ENCODE measurements at regions not wholly inside any gene's neighbourhood (a gene's known extent, or its start where the extent isn't known, plus 50 kb on each side); places are given as distances from the start of the nearest gene placed in this dataset.

DNA sequence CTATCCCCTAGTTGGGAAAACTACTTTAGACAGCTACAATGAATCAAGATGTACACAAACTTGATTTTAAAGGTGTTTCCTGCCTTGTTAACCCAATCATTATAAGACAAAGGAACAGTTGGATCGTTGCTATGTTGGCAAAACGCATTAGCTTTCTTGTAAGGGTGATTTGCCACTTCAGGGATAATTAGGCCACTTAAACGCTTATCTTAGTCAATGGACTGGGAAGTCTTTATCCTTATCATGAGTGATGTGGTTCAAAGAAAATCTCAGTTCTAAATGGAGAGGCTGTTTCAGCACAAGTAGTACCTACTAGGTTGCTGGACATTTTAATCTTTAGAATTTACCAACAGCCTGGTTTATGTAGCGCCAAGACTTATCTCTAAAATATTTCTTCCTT, 406.1 kb upstream of the MEX3C start:
- in situ Hi-C loops (cut with HindIII; ENCODE audit: low pct_ligation_motif_present, low pct_unique_long_range_greater_than_20kb, low sequenced_read_pairs) = no loop called here
- DNase-seq = no peak

DNA sequence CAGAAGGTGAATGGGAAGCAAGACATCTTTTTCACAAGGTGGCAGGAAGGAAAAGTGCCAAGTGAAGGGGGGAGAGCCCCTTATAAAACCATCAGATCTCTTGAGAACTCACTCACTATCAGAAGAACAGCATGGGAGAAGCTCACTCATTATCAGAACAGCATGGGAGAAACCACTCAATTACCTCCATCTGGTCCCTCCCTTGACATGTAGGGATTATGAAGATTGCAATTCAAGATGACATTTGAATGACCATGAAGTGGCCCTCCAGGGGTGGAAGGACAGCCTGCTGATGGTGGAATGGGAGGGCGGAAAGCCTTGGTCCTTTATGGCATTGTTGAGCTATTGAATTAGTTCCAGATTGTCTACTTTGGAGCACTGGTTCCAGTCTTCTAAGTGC, 413.0 kb upstream of the MEX3C start:
- in situ Hi-C loops (cut with HindIII; ENCODE audit: low pct_ligation_motif_present, low pct_unique_long_range_greater_than_20kb, low sequenced_read_pairs) = no loop called here
- no peak for DNase-seq

DNA sequence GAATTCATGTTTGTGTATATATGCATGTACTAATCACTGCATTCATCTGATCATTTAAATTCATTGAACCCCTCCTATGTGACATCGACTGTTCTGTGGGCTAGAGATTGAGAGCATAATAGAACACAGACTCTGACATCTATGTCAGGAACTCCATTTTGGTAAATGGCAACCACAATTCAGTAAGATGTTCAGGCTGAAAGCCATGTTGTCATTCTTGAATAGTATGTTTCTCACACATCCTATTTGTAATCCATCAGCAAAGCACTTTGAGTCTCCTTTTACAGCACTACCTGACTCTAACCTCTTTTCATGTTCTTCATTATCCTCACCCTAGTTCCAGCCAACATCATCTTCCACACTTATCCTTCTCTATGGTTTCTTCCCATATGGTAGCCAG, 413.8 kb upstream of the MEX3C start:
- no peak for DNase-seq
- in situ Hi-C loops (cut with HindIII; ENCODE audit: low pct_ligation_motif_present, low pct_unique_long_range_greater_than_20kb, low sequenced_read_pairs) = no loop called here

GRCh38 chr18:51614033-51614432, 416.6 kb upstream of the MEX3C start:
- in situ Hi-C loops (cut with HindIII; ENCODE audit: low pct_ligation_motif_present, low pct_unique_long_range_greater_than_20kb, low sequenced_read_pairs) = no loop called here

DNA sequence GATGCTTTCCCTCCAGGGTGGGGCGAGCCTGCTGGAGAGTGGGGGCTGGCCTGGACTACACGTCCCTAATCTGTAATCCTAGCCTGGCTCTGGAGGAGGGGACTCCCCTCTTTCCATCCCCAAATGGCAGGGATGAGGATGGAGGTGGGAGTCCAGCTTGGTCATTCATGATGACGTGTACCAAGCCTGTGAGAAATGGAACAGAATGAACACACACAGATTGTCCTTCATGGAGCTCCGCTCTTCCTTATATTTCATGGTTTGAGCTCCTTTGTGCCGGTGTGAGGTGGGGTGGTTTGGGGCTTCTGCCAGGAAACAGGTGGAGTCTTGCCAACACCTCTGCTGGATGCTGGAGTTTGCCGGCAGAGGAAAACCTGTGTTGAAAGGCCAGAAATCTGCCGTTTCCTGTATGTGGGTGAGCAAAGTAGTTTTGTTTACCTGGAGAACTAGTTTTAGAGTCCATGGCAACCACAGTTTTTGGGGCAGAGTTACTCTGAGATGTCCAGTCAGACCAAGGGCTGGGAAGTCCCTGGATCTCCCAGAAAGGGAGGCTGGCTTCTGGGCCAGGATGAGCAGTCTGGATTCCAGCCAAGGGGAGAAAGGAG, 417.6 kb upstream of the MEX3C start:
- in situ Hi-C loops (cut with HindIII; ENCODE audit: low pct_ligation_motif_present, low pct_unique_long_range_greater_than_20kb, low sequenced_read_pairs) = no loop called here
- no peak for DNase-seq

More at GRCh38 chr18:51614033-51614432, 416.6 kb upstream of the MEX3C start:
- no peak for DNase-seq

DNA sequence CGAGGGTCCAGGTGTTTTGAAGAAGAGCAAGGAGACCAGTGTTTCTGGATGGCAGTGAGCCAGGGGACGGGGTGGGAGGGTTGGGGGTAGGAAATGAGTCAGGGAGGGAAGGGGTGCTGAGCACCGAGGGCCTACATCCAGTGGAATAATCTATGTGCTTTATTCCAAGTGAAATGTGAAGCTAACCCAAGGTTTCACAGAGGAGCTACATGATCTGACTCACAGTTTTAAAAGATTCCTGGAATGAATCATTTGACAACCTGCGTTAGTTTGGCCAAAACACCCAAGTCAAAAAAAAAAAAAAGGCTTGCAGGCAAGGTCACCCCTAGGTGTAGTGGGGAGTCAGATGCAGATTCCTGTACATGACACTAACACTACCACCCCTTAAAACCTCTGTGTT, 419.7 kb upstream of the MEX3C start:
- in situ Hi-C loops (cut with HindIII; ENCODE audit: low pct_ligation_motif_present, low pct_unique_long_range_greater_than_20kb, low sequenced_read_pairs) = no loop called here
- no peak for DNase-seq

- in situ Hi-C loops (cut with HindIII; ENCODE audit: low pct_ligation_motif_present, low pct_unique_long_range_greater_than_20kb, low sequenced_read_pairs) = no loop called here
Measured at GRCh38 chr18:51617572-51618260, 420.2 kb upstream of the MEX3C start.

DNA sequence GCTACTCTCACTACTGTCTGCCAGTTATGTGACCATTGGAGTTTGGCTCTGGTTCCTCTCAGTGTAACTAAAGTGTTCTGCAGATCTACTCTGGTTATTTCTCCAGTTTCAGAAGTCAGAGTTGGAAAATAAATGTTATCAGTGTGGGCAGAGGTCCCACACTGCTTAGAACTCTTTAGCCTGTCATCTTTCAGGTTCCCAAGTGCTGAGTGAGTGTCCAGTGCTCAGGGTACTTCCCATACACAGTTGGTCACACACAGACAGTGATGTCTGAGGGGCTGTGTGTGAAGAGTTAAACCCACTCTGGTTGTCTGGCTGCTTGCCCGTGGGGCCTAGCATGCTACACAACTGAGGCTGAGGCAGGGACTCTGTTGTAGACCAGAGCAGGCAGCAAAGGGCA, 421.8 kb upstream of the MEX3C start:
- in situ Hi-C loops (cut with HindIII; ENCODE audit: low pct_ligation_motif_present, low pct_unique_long_range_greater_than_20kb, low sequenced_read_pairs) = no loop called here
- no peak for DNase-seq

More at GRCh38 chr18:51617572-51618260, 420.2 kb upstream of the MEX3C start:
- DNase-seq = no peak

DNA sequence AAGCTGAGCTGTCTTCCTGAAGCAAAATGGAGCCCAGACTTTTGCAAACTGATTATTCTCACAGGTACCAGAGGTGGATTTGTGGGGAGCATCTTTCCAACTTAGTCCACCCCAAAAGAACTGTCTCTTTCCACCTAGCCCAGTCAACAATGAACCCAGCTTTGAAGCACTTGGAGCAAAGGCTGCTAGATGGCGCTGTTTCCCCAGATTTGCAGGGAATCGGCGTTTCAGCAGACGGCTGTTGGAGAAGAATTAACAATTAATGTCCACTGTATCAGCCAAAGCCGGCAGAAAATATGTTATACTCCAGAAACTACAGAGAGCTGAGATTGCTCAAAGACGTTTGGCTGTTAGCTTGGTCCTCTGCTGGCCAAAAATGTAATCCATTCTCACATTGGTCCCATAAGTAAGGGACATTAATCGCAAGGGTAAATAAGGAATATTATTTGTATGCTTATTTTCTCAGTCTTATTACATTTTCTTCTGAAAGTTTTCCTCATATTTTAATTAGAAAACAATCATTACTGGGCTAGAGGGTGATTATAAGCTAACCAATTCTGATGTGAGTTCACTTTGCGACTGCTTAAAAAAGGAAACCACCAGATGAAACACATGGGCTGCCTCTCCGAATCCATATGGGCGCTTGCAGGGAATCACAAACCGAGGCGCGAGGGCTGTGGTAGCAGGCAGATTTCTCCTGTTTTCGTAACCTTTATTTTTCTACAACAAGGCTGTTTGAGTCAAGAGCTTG, 423.8 kb upstream of the MEX3C start:
- peak; percentile 37 for DNase-seq
- in situ Hi-C loops (cut with HindIII; ENCODE audit: low pct_ligation_motif_present, low pct_unique_long_range_greater_than_20kb, low sequenced_read_pairs) = no loop called here

DNA sequence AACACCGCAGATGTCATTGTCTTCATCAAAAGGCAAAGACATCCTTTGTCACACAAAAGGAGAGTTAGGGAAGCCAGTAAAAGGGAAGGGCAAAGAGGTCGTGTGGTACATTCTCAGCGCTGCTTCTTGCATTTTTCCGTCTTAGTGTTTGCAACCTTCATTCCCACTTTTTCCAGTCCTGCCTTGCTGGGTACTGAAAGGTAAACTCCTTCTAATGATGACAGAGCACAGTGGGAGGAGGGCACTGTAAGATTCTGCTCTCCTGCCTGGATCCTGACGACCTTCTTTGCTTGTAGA, 424.3 kb upstream of the MEX3C start:
- DNase-seq = no peak
- in situ Hi-C loops (cut with HindIII; ENCODE audit: low pct_ligation_motif_present, low pct_unique_long_range_greater_than_20kb, low sequenced_read_pairs) = no loop called here

DNA sequence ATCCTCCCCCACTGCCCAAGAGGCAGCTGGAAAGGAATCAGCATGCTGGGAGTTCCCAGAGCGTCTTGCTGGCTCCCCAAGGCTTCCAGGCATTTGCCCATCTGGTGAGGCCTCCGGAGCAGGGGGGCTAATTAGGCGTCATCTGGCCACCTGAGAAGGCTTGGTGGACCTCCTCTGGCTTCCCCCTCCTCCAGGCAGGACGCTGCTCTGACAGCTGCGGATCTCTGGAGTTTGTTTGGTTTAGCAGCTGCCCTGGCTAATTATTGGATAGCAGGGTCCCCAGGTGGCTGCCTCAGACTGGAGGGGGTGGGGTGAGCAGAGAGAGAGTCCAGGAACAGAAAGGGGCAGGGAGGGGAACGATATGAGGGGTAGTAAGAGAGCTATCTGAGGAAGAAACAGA, 425.2 kb upstream of the MEX3C start:
- in situ Hi-C loops (cut with HindIII; ENCODE audit: low pct_ligation_motif_present, low pct_unique_long_range_greater_than_20kb, low sequenced_read_pairs) = no loop called here
- no peak for DNase-seq

DNA sequence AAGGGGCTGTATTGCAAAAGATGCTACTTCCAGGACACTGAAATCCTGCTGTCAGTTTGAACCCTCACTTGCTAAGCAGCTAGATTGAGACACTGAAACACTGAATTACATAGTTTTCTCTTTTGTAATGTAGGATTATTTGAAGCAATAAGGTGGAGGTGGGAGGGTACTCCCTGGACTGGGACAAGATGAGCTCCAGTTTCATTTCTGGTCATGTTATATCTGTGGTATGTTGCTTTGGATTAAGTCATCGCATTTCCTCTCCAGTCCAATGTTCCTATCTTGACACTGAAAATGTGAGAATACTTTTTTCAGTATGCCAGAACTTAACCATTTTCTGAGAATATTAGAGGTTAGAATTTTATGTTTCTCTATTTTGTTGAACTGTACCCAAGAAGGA, 426.2 kb upstream of the MEX3C start:
- in situ Hi-C loops (cut with HindIII; ENCODE audit: low pct_ligation_motif_present, low pct_unique_long_range_greater_than_20kb, low sequenced_read_pairs) = no loop called here
- DNase-seq = no peak

GRCh38 chr18:51630706-51631105, 433.2 kb upstream of the MEX3C start:
- in situ Hi-C loops (cut with HindIII; ENCODE audit: low pct_ligation_motif_present, low pct_unique_long_range_greater_than_20kb, low sequenced_read_pairs) = no loop called here
- no peak for DNase-seq

DNA sequence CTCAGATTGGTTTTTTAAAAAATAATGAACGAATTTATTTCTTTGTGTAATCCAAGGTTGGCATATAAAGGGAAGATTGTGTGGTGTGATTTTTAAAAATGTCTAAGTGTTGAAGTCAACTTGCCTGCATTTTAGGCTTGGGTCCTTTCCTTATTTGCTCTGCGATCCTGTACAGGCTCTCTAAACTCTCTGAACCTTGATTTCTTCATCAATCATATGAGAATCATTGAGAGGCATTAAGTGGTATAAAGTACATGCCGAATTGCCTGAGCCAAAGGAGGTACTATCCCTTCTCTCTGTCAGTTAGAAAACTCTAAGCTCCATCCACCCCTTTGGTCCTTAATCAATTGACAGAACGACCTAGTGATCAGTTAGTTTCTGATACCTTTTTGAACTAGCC, 440.4 kb upstream of the MEX3C start:
- DNase-seq = no peak
- in situ Hi-C loops (cut with HindIII; ENCODE audit: low pct_ligation_motif_present, low pct_unique_long_range_greater_than_20kb, low sequenced_read_pairs) = no loop called here

- DNase-seq = no peak
- in situ Hi-C loops (cut with HindIII; ENCODE audit: low pct_ligation_motif_present, low pct_unique_long_range_greater_than_20kb, low sequenced_read_pairs) = no loop called here
Measured at GRCh38 chr18:51639541-51639940, 442.1 kb upstream of the MEX3C start.

GRCh38 chr18:51643483-51643882, 446.0 kb upstream of the MEX3C start:
- in situ Hi-C loops (cut with HindIII; ENCODE audit: low pct_ligation_motif_present, low pct_unique_long_range_greater_than_20kb, low sequenced_read_pairs) = no loop called here
- no peak for DNase-seq

GRCh38 chr18:51645607-51646006, 448.1 kb upstream of the MEX3C start:
- DNase-seq = no peak
- in situ Hi-C loops (cut with HindIII; ENCODE audit: low pct_ligation_motif_present, low pct_unique_long_range_greater_than_20kb, low sequenced_read_pairs) = no loop called here

DNA sequence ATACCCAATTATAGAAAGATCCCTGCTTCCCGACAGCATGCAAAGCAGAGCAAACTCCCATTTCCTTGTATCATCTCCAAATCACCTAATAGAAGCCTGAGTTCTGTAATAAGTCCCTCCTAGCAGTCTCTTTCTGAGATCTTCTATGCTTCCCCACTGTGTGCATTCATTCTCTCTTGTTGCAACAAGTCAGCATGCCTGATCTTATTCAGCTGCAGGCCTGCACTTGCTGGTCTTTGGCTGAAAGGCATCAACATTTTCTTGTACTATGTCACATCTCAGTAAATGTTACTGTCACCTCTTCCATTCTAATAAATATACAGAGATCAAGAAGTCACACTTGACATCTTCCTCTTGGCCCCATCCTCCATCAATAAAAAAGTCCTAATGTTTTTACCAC, 449.9 kb upstream of the MEX3C start:
- DNase-seq = no peak
- in situ Hi-C loops (cut with HindIII; ENCODE audit: low pct_ligation_motif_present, low pct_unique_long_range_greater_than_20kb, low sequenced_read_pairs) = no loop called here

DNA sequence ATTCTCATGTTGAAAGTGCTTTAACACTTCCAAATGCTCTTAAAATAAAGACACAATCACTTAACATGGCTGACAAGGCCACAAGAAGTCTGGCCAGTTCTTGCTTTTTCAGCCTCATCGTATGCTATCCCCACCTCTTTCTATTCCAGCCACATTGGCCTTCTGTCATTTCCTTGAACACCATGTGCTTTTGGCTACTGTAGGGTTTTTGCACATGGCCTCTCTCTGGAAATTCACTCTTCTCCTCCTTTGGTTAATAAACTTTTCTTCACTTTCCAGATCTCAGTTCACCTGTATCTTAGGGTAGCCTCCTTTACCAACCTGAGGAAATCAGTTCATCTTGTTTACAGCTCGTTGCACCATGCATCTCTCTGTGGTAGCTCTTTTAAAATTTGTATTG, 450.5 kb upstream of the MEX3C start:
- in situ Hi-C loops (cut with HindIII; ENCODE audit: low pct_ligation_motif_present, low pct_unique_long_range_greater_than_20kb, low sequenced_read_pairs) = no loop called here

GRCh38 chr18:51649796-51650195, 452.3 kb upstream of the MEX3C start:
- in situ Hi-C loops (cut with HindIII; ENCODE audit: low pct_ligation_motif_present, low pct_unique_long_range_greater_than_20kb, low sequenced_read_pairs) = no loop called here
- no peak for DNase-seq

More for the DNA sequence above, 450.5 kb upstream of the MEX3C start:
- DNase-seq = no peak

Measured in ACHN (cell line).